MM.1S (cell line): ENCODE measurements at regions not wholly inside any gene's neighbourhood (a gene's known extent, or its start where the extent isn't known, plus 50 kb on each side); places are given as distances from the start of the nearest gene placed in this dataset.

Experiments used
- DNase-seq: peaks from one replicate; pipeline ENCODE4 v3.0.0-alpha.2; 2015
- H2AFZ ChIP-seq: fragments of 300-600 bp; sonication (generic); 2 replicates; pipeline ENCODE4 v1.6.0; 2016; ENCODE audit warnings: antibody characterized with exemption, low read length
- H3F3A ChIP-seq: fragments of 300-600 bp; sonication (generic); 2 replicates; pipeline ENCODE4 v1.6.1; 2016; ENCODE audit warnings: mild to moderate bottlenecking, antibody characterized with exemption, low read length, moderate library complexity, mixed read lengths; ENCODE audit not compliant: insufficient read depth
- H3K27ac ChIP-seq: fragments of 300-600 bp; sonication (generic); 2 replicates; pipeline ENCODE4 v1.5.1; 2016; ENCODE audit warnings: mild to moderate bottlenecking, low read length
- H3K27me3 ChIP-seq: fragments of 300-600 bp; sonication (generic); replicated peaks from 2 replicates; pipeline ENCODE4 v1.6.0; 2016; ENCODE audit warnings: low read length; ENCODE audit not compliant: insufficient read depth
- H3K36me3 ChIP-seq: fragments of 300-600 bp; sonication (generic); replicated peaks from 2 replicates; pipeline ENCODE4 v1.6.1; 2016; ENCODE audit warnings: mild to moderate bottlenecking, low read length, mixed read lengths; ENCODE audit not compliant: insufficient read depth
- H3K4me1 ChIP-seq: fragments of 300-600 bp; sonication (generic); 2 replicates; pipeline ENCODE4 v1.6.1; 2016; ENCODE audit warnings: low read length, mixed read lengths
- H3K4me2 ChIP-seq: fragments of 300-600 bp; sonication (generic); 2 replicates; pipeline ENCODE4 v1.6.0; 2016; ENCODE audit warnings: low read depth, low read length
- H3K4me3 ChIP-seq: fragments of 300-600 bp; sonication (generic); 2 replicates; pipeline ENCODE4 v1.5.1; 2016; ENCODE audit warnings: low read length, mixed read lengths
- H3K79me2 ChIP-seq: fragments of 300-600 bp; sonication (generic); 2 replicates; pipeline ENCODE4 v1.6.1; 2016; ENCODE audit warnings: mixed run types, low read length, mixed read lengths
- H3K9ac ChIP-seq: fragments of 300-600 bp; sonication (generic); 2 replicates; pipeline ENCODE4 v1.6.1; 2016; ENCODE audit warnings: low read length, mixed read lengths
- H3K9me2 ChIP-seq: fragments of 300-600 bp; sonication (generic); replicated peaks from 2 replicates; pipeline ENCODE4 v1.6.1; 2016; ENCODE audit warnings: mild to moderate bottlenecking, low read length, mixed read lengths; ENCODE audit not compliant: insufficient read depth
- H3K9me3 ChIP-seq: fragments of 300-600 bp; sonication (generic); replicated peaks from 2 replicates; pipeline ENCODE4 v1.6.1; 2016; ENCODE audit warnings: mild to moderate bottlenecking, low read length, mixed read lengths; ENCODE audit not compliant: insufficient read depth
- H4K20me1 ChIP-seq: fragments of 300-600 bp; sonication (generic); 2 replicates; pipeline ENCODE4 v1.6.1; 2016; ENCODE audit warnings: mild to moderate bottlenecking, low read length, moderate library complexity, mixed read lengths; ENCODE audit not compliant: insufficient read depth
- EZH2 ChIP-seq: fragments of 300-600 bp; sonication (generic); optimal IDR thresholded peaks from 2 replicates; pipeline ENCODE3; 2017; ENCODE audit warnings: low read depth, mild to moderate bottlenecking, antibody characterized with exemption, low read length, mixed read lengths
- EZH2phosphoT487 ChIP-seq: fragments of 300-600 bp; sonication (generic); IDR thresholded peaks from 2 replicates; pipeline ENCODE4 v1.6.1; 2018; ENCODE audit warnings: antibody characterized with exemption, low read length
- TF ChIP-seq, protein P1 (sequence below): fragments of 300-600 bp; sonication (generic); IDR thresholded peaks from 2 replicates; pipeline ENCODE4 v1.5.1; 2016; ENCODE audit warnings: antibody characterized with exemption, low read length, mixed read lengths

DNA sequence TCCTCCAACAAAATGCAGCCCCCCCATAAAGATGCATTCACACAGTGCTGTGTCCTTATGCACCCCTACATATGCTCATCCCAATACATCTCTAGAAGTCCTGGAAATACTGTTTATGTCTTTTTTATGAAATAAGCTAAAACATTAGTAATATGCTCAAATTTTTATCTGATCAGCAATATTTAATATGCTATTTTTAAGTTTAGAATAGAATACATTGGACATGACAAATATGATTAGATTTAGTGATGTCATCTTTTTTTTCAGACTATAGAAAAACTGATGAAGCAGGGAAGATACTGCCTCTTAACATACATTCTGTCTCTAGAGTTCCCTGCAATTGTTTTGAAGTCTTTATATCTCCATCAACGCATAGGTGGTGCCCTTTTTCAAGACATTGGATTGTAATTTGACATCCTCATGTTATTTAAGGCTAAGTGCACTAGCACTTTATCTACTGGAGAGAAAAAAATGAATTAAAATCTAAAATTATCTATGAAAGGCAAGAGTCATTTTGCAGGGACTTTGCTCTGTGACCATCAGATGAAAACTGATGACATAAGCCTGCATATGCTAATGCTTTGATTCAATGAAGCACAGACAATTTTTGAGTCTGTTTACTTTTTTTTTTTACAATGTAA lies 395.3 kb downstream of the LPIN1 start:
- Histone ChIP-seq H3K27me3 (no peaks in the 10 kb centered on the region), H3K9me2 (no peaks in the 10 kb centered on the region), H4K20me1 (no peaks in the 10 kb centered on the region), H3K4me1 (no peaks in the 10 kb centered on the region), H3K36me3 (no peaks in the 10 kb centered on the region), H3K9ac (no peak overlapping the region), H3K27ac (no peak overlapping the region), H2AFZ (no peak overlapping the region), H3K4me2 (no peak overlapping the region), H3K4me3 (no peak overlapping the region), H3F3A (no peaks in the 10 kb centered on the region), H3K9me3 (no peaks in the 10 kb centered on the region), H3K79me2 (no peaks in the 10 kb centered on the region)
- DNase-seq, result no peak
- no peak for TF ChIP-seq EZH2phosphoT487
- TF ChIP-seq, protein P1, sequence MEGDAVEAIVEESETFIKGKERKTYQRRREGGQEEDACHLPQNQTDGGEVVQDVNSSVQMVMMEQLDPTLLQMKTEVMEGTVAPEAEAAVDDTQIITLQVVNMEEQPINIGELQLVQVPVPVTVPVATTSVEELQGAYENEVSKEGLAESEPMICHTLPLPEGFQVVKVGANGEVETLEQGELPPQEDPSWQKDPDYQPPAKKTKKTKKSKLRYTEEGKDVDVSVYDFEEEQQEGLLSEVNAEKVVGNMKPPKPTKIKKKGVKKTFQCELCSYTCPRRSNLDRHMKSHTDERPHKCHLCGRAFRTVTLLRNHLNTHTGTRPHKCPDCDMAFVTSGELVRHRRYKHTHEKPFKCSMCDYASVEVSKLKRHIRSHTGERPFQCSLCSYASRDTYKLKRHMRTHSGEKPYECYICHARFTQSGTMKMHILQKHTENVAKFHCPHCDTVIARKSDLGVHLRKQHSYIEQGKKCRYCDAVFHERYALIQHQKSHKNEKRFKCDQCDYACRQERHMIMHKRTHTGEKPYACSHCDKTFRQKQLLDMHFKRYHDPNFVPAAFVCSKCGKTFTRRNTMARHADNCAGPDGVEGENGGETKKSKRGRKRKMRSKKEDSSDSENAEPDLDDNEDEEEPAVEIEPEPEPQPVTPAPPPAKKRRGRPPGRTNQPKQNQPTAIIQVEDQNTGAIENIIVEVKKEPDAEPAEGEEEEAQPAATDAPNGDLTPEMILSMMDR, result no peak
- no peak for TF ChIP-seq EZH2

DNA sequence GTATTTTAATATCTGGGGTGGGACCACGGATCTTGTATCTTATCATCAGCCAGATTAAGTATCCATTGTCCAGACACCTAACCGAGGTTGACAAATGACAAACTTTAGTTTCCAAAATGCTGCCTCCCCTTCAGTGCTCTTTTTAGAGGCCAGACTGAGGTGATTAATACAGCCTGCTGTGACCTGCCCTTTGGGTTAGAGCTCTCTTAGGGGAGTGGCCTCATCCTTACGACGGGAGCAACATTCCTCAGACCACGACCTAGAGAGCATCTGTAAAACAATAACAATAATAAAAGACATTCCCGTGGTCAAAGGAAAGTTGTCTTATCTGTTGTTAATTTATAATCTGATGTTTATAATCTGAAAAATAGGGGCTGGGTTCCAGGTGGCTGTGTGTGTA lies 405.3 kb downstream of the LPIN1 start:
- Histone ChIP-seq H3F3A (no peaks in the 10 kb centered on the region), H3K9me2 (no peaks in the 10 kb centered on the region), H3K4me3 (no peak overlapping the region), H3K36me3 (no peaks in the 10 kb centered on the region), H3K79me2 (no peaks in the 10 kb centered on the region), H3K27me3 (no peaks in the 10 kb centered on the region), H2AFZ (no peak overlapping the region), H3K4me1 (peaks cover 4% of the 10 kb centered on the region; the same call in 1 of the 2 replicates), H3K4me2 (no peak overlapping the region), H4K20me1 (no peaks in the 10 kb centered on the region), H3K9ac (no peak overlapping the region), H3K27ac (no peak overlapping the region), H3K9me3 (no peaks in the 10 kb centered on the region)
- no peak for DNase-seq
- TF ChIP-seq EZH2 (no peak), EZH2phosphoT487 (no peak)
- TF ChIP-seq, protein P1, result no peak

DNA sequence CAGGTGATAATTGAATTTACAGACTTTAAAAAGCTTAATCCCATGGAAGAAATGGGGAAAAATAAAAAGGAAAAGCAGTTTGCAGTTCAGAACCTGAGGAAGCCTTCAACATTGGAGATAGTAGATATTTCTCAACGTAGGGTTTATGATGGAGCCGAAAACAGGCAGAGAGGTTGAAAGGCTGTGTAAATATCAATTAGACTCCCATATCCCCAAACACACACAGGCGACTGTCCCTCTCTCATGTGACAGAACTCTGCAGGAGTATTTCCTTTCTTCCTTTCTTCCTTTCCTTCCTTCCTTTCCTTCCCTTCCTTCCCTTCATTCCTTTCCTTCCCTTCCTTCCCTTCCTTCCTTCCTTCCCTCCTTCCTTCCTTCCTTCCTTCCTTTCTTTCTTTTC lies 406.5 kb downstream of the LPIN1 start:
- peaks cover 4% of the 10 kb centered on the region; the same call in 1 of the 2 replicates for H3K4me1 ChIP-seq
- H3K9ac ChIP-seq, result no peak overlapping the region
- no peaks in the 10 kb centered on the region for H3K27me3 ChIP-seq
- H3K4me2 ChIP-seq, result no peak overlapping the region
- no peaks in the 10 kb centered on the region for H3K79me2 ChIP-seq
- DNase-seq, result no peak
- H3K9me2 ChIP-seq, result no peaks in the 10 kb centered on the region
- no peak overlapping the region for H3K27ac ChIP-seq
- no peak overlapping the region for H2AFZ ChIP-seq
- no peaks in the 10 kb centered on the region for H4K20me1 ChIP-seq
- H3K4me3 ChIP-seq, result no peak overlapping the region
- H3K9me3 ChIP-seq, result no peaks in the 10 kb centered on the region
- H3K36me3 ChIP-seq, result no peaks in the 10 kb centered on the region
- TF ChIP-seq EZH2, result no peak
- no peaks in the 10 kb centered on the region for H3F3A ChIP-seq

DNA sequence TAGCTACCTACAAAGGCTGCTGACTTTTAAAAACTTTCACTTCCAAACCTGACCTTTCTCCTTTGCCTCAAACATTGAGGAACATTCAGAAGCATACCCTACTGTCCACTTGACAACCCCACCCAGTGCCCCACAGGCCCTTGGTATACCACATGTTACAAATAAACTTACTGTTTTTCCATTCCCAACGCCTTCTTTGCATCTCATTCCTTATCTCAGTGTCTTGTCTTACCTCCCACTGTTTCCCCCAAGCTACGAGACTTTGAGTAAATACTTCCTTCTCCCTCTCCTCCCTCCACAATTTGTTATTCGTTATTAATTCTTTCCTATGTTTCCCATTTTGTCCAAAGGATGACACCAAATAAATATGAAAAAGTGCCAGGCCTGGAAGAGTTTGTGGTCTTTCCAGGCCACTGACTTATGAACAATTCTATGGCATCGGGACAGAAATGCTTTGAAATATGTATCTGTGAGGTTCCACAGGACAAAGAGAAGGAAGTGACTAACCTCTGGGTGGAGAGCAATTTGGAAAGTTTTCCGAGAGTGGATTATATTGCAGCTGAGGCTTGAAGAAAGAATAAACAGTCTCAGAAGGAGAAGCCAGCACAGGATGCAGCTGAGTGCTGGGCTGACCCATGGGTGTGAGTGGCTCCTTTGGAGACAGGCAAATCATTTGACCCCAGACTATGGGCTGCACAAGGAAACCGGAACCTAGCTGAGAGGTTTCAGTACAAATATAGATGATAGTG lies 409.0 kb downstream of the LPIN1 start:
- Histone ChIP-seq H3K4me3 (no peak overlapping the region), H3K27ac (no peak overlapping the region), H3K9me2 (no peaks in the 10 kb centered on the region), H3K4me2 (no peak overlapping the region), H3K9ac (no peak overlapping the region), H3K36me3 (no peaks in the 10 kb centered on the region), H3K4me1 (peaks cover 4% of the 10 kb centered on the region; the same call in 1 of the 2 replicates), H3K27me3 (no peaks in the 10 kb centered on the region), H4K20me1 (no peaks in the 10 kb centered on the region), H2AFZ (no peak overlapping the region), H3K9me3 (no peaks in the 10 kb centered on the region), H3K79me2 (no peaks in the 10 kb centered on the region), H3F3A (no peaks in the 10 kb centered on the region)
- no peak for DNase-seq
- no peak for TF ChIP-seq EZH2
- TF ChIP-seq, protein P1, result no peak
- no peak for TF ChIP-seq EZH2phosphoT487
